ENCODE measurements at regions not wholly inside any gene's neighbourhood (a gene's known extent, or its start where the extent isn't known, plus 50 kb on each side); places are given as distances from the start of the nearest gene placed in this dataset.

GRCh38 chr9:89738137-89738932 is 133.5 kb downstream of the GADD45G start:
- ChIA-PET POLR2A (interaction anchor here (0.5 kb wide), 1 partner anchor 1152 kb away, joined by 3 read pairs; no protein-coding TSS in a partner anchor), CTCF (interaction anchor here (1.6 kb wide), 1 partner anchor 135 kb away, joined by 20 read pairs; no protein-coding TSS in a partner anchor)
- no peaks in the 10 kb centered on the region for H3K9me3 Mint-ChIP-seq (ENCODE audit: unreplicated experiment)
- H3K4me3 Mint-ChIP-seq (ENCODE audit: unreplicated experiment) = no peak overlapping the region
- H3K27me3 ChIP-seq (replicated peaks; ENCODE audit: control insufficient read depth, insufficient read depth, low read length) = no peaks in the 10 kb centered on the region
- H3K4me1 Mint-ChIP-seq (ENCODE audit: low read depth, unreplicated experiment) = no peaks in the 10 kb centered on the region
- H3K27ac Mint-ChIP-seq (ENCODE audit: unreplicated experiment) = no peak overlapping the region
- no peaks in the 10 kb centered on the region for H3K27me3 Mint-ChIP-seq (ENCODE audit: insufficient read depth, unreplicated experiment)
- no peaks in the 10 kb centered on the region for H3K36me3 Mint-ChIP-seq (ENCODE audit: insufficient read depth, unreplicated experiment)
- TF ChIP-seq CTCF (IDR thresholded peaks at IDR 0.05; ENCODE audit: insufficient read depth in 1 of 2, low read depth in 1 of 2, low read length in 1 of 2, severe bottlenecking in 1 of 2, unreplicated experiment in 1 of 2) = peak in 1 of 2 experiments; percentile 26
- H3K4me3 ChIP-seq (ENCODE audit: low read depth, low read length) = no peak overlapping the region
- no peak for DNase-seq
- H3K4me1 ChIP-seq = no peaks in the 10 kb centered on the region
- H3K36me3 ChIP-seq (ENCODE audit: control insufficient read depth, insufficient read depth, low read length) = no peaks in the 10 kb centered on the region
- intact Hi-C loops (cut with micrococcal nuclease; ENCODE audit: unreplicated experiment) = loop anchor here (1.0 kb wide), 1 partner anchor 135 kb away; no protein-coding TSS in a partner anchor
- no TSS peak for BruUV-seq (replicated peaks)
- no peaks in the 10 kb centered on the region for H3K9me3 ChIP-seq

- intact Hi-C loops (cut with micrococcal nuclease; ENCODE audit: unreplicated experiment) = no loop called here
- Histone ChIP-seq H3K4me1 (no peaks in the 10 kb centered on the region), H3K4me3 (ENCODE audit: low read depth, low read length) (no peak overlapping the region), H3K9me3 (no peaks in the 10 kb centered on the region), H3K36me3 (ENCODE audit: control insufficient read depth, insufficient read depth, low read length) (no peaks in the 10 kb centered on the region), H3K27me3 (replicated peaks; ENCODE audit: control insufficient read depth, insufficient read depth, low read length) (no peaks in the 10 kb centered on the region)
- Mint-ChIP-seq H3K27ac (ENCODE audit: unreplicated experiment) (no peak overlapping the region), H3K9me3 (ENCODE audit: unreplicated experiment) (no peaks in the 10 kb centered on the region), H3K4me3 (ENCODE audit: unreplicated experiment) (no peak overlapping the region), H3K27me3 (ENCODE audit: insufficient read depth, unreplicated experiment) (no peaks in the 10 kb centered on the region), H3K36me3 (ENCODE audit: insufficient read depth, unreplicated experiment) (no peaks in the 10 kb centered on the region), H3K4me1 (ENCODE audit: low read depth, unreplicated experiment) (no peaks in the 10 kb centered on the region)
- no TSS peak for BruUV-seq (replicated peaks)
- no peak for TF ChIP-seq CTCF (IDR thresholded peaks at IDR 0.05; ENCODE audit: insufficient read depth in 1 of 2, low read depth in 1 of 2, low read length in 1 of 2, severe bottlenecking in 1 of 2, unreplicated experiment in 1 of 2)
- no peak for DNase-seq
- CTCF ChIA-PET = interaction anchor here (1.6 kb wide), 1 partner anchor 136 kb away, joined by 20 read pairs; no protein-coding TSS in a partner anchor
- POLR2A ChIA-PET = no interaction called here
These were observed 134.7 kb downstream of the GADD45G start for GRCh38 chr9:89739511-89739910.

DNA sequence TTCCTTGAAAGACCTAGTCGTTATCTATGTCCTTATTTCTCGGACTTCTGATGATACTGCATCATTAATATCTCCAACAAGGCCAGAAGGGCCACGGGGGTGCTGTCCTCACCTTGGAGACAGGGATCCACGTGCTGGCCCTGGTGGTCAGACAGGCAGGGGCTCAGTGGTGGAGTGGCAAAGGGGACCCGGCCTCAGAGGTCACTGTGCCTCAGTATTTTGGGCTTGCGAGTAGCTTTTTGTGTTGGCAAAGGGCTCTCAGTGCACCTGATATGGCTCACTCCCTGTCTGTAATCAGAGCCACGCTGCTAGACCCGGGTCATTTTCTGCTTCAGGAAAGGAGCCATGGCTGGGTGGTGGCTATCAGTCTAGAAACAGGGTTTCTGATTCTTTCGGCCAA is 135.1 kb downstream of the GADD45G start:
- H3K4me3 Mint-ChIP-seq (ENCODE audit: unreplicated experiment) = no peak overlapping the region
- H3K27me3 Mint-ChIP-seq (ENCODE audit: insufficient read depth, unreplicated experiment) = no peaks in the 10 kb centered on the region
- no peak overlapping the region for H3K4me3 ChIP-seq (ENCODE audit: low read depth, low read length)
- DNase-seq = no peak
- H3K9me3 ChIP-seq = no peaks in the 10 kb centered on the region
- no peaks in the 10 kb centered on the region for H3K4me1 ChIP-seq
- no TSS peak for BruUV-seq (replicated peaks)
- H3K9me3 Mint-ChIP-seq (ENCODE audit: unreplicated experiment) = no peaks in the 10 kb centered on the region
- no peaks in the 10 kb centered on the region for H3K27me3 ChIP-seq (replicated peaks; ENCODE audit: control insufficient read depth, insufficient read depth, low read length)
- intact Hi-C loops (cut with micrococcal nuclease; ENCODE audit: unreplicated experiment) = no loop called here
- no peaks in the 10 kb centered on the region for H3K36me3 ChIP-seq (ENCODE audit: control insufficient read depth, insufficient read depth, low read length)
- TF ChIP-seq CTCF (IDR thresholded peaks at IDR 0.05; ENCODE audit: insufficient read depth in 1 of 2, low read depth in 1 of 2, low read length in 1 of 2, severe bottlenecking in 1 of 2, unreplicated experiment in 1 of 2) = no peak
- CTCF ChIA-PET = no interaction called here
- H3K27ac Mint-ChIP-seq (ENCODE audit: unreplicated experiment) = no peak overlapping the region
- H3K36me3 Mint-ChIP-seq (ENCODE audit: insufficient read depth, unreplicated experiment) = no peaks in the 10 kb centered on the region
- no peaks in the 10 kb centered on the region for H3K4me1 Mint-ChIP-seq (ENCODE audit: low read depth, unreplicated experiment)
- POLR2A ChIA-PET = no interaction called here

Measured in Caco-2 (cell line).